ENCODE measurements at regions not wholly inside any gene's neighbourhood (a gene's known extent, or its start where the extent isn't known, plus 50 kb on each side); places are given as distances from the start of the nearest gene placed in this dataset.

- TF ChIP-seq MAX (IDR thresholded peaks at IDR 0.05; ENCODE audit: low read depth, low read length) (no peak), MYC (IDR thresholded peaks at IDR 0.05; ENCODE audit: low read depth, low read length) (no peak)
- H3K4me3 ChIP-seq (ENCODE audit: low read depth, low read length), result no peak overlapping the region
- DNase-seq (ENCODE audit: low read depth), result no peak
Observed at GRCh38 chr3:159249472-159250174, 447.8 kb downstream of the MFSD1 start.

- H3K4me3 ChIP-seq (ENCODE audit: low read depth, low read length), result no peak overlapping the region
- TF ChIP-seq MYC (IDR thresholded peaks at IDR 0.05; ENCODE audit: low read depth, low read length) (no peak), MAX (IDR thresholded peaks at IDR 0.05; ENCODE audit: low read depth, low read length) (no peak), POLR2A (IDR thresholded peaks at IDR 0.05; ENCODE audit: extremely low read depth, insufficient read length) (no peak), CTCF (IDR thresholded peaks at IDR 0.05; ENCODE audit: low read depth, low read length) (no peak)
Observed at GRCh38 chr3:159250961-159251360, 449.1 kb downstream of the MFSD1 start.

GRCh38 chr3:159252274-159252673 is 450.4 kb downstream of the MFSD1 start:
- H3K4me3 ChIP-seq (ENCODE audit: low read depth, low read length), result no peak overlapping the region
- TF ChIP-seq CTCF (IDR thresholded peaks at IDR 0.05; ENCODE audit: low read depth, low read length) (no peak), MAX (IDR thresholded peaks at IDR 0.05; ENCODE audit: low read depth, low read length) (no peak), MYC (IDR thresholded peaks at IDR 0.05; ENCODE audit: low read depth, low read length) (no peak), POLR2A (IDR thresholded peaks at IDR 0.05; ENCODE audit: extremely low read depth, insufficient read length) (no peak)
- no peak for DNase-seq (ENCODE audit: low read depth)

More at GRCh38 chr3:159250961-159251360, 449.1 kb downstream of the MFSD1 start:
- DNase-seq (ENCODE audit: low read depth), result no peak

GRCh38 chr3:159252772-159253384 is 451.0 kb downstream of the MFSD1 start:
- peak; percentile 59 for DNase-seq (ENCODE audit: low read depth)
- no peak overlapping the region for H3K4me3 ChIP-seq (ENCODE audit: low read depth, low read length)
- TF ChIP-seq POLR2A (IDR thresholded peaks at IDR 0.05; ENCODE audit: extremely low read depth, insufficient read length) (no peak), CTCF (IDR thresholded peaks at IDR 0.05; ENCODE audit: low read depth, low read length) (peak; percentile 50)

- H3K4me3 ChIP-seq (ENCODE audit: low read depth, low read length), result no peak overlapping the region
- TF ChIP-seq MYC (IDR thresholded peaks at IDR 0.05; ENCODE audit: low read depth, low read length) (no peak), POLR2A (IDR thresholded peaks at IDR 0.05; ENCODE audit: extremely low read depth, insufficient read length) (no peak), CTCF (IDR thresholded peaks at IDR 0.05; ENCODE audit: low read depth, low read length) (no peak), MAX (IDR thresholded peaks at IDR 0.05; ENCODE audit: low read depth, low read length) (no peak)
- DNase-seq (ENCODE audit: low read depth), result no peak
Observed at GRCh38 chr3:159253860-159254259, 452.0 kb downstream of the MFSD1 start.

GRCh38 chr3:159257954-159258353 is 456.1 kb downstream of the MFSD1 start:
- no peak overlapping the region for H3K4me3 ChIP-seq (ENCODE audit: low read depth, low read length)
- DNase-seq (ENCODE audit: low read depth), result no peak
- TF ChIP-seq POLR2A (IDR thresholded peaks at IDR 0.05; ENCODE audit: extremely low read depth, insufficient read length) (no peak), CTCF (IDR thresholded peaks at IDR 0.05; ENCODE audit: low read depth, low read length) (no peak), MYC (IDR thresholded peaks at IDR 0.05; ENCODE audit: low read depth, low read length) (no peak), MAX (IDR thresholded peaks at IDR 0.05; ENCODE audit: low read depth, low read length) (no peak)

Measured in NB4 (cell line).